Hepatocyte (in vitro differentiated cells): ENCODE measurements at regions not wholly inside any gene's neighbourhood (a gene's known extent, or its start where the extent isn't known, plus 50 kb on each side); places are given as distances from the start of the nearest gene placed in this dataset.

ENCODE experiments used
- DNase-seq: peaks from one replicate; pipeline ENCODE4 v3.0.0-alpha.2; 2016; ENCODE audit warnings: low spot score
- H2AFZ ChIP-seq: fragments of 200-600 bp; sonication (generic); 2 replicates; pipeline ENCODE4 v1.6.0; 2016; ENCODE audit warnings: antibody characterized with exemption, mild to moderate bottlenecking
- H3K27ac ChIP-seq: fragments of 200-600 bp; sonication (generic); 2 replicates; pipeline ENCODE4 v1.5.1; 2016; ENCODE audit warnings: mild to moderate bottlenecking
- H3K27me3 ChIP-seq: fragments of 200-600 bp; sonication (generic); 2 replicates; pipeline ENCODE4 v1.6.1; 2016
- H3K36me3 ChIP-seq: fragments of 200-600 bp; sonication (generic); replicated peaks from 2 replicates; pipeline ENCODE4 v1.5.1; 2016; ENCODE audit warnings: low read depth; ENCODE audit not compliant: insufficient read depth
- H3K4me1 ChIP-seq: fragments of 200-600 bp; sonication (generic); 2 replicates; pipeline ENCODE4 v1.5.1; 2016; ENCODE audit warnings: mild to moderate bottlenecking, moderate library complexity; ENCODE audit not compliant: insufficient read depth
- H3K4me2 ChIP-seq: fragments of 200-600 bp; sonication (generic); 2 replicates; pipeline ENCODE4 v1.6.0; 2016
- H3K4me3 ChIP-seq: fragments of 200-600 bp; sonication (generic); 2 replicates; pipeline ENCODE4 v1.5.1; 2016; ENCODE audit warnings: mild to moderate bottlenecking
- H3K79me2 ChIP-seq: fragments of 200-600 bp; sonication (generic); 2 replicates; pipeline ENCODE4 v1.6.0; 2017; ENCODE audit warnings: mild to moderate bottlenecking
- H3K9me2 ChIP-seq: fragments of 200-600 bp; sonication (generic); replicated peaks from 2 replicates; pipeline ENCODE4 v1.6.0; 2017; ENCODE audit warnings: mild to moderate bottlenecking; ENCODE audit not compliant: insufficient read depth
- H3K9me3 ChIP-seq: fragments of 200-600 bp; sonication (generic); 2 replicates; pipeline ENCODE4 v1.5.1; 2016; ENCODE audit warnings: low read depth, mild to moderate bottlenecking
- H4K20me1 ChIP-seq: fragments of 200-600 bp; sonication (generic); 2 replicates; pipeline ENCODE4 v1.6.0; 2016; ENCODE audit warnings: mild to moderate bottlenecking; ENCODE audit not compliant: insufficient read depth, poor library complexity, severe bottlenecking
- CTCF ChIP-seq: fragments of 200-600 bp; sonication (generic); IDR thresholded peaks from 2 replicates; pipeline ENCODE4 v1.5.1; 2016; ENCODE audit warnings: antibody characterized with exemption, mild to moderate bottlenecking; ENCODE audit not compliant: poor library complexity
- EZH2 ChIP-seq: fragments of 200-600 bp; sonication (generic); IDR thresholded peaks from 2 replicates; pipeline ENCODE4 v1.6.1; 2016; ENCODE audit warnings: antibody characterized with exemption, mild to moderate bottlenecking, borderline replicate concordance
- EZH2phosphoT487 ChIP-seq: fragments of 200-600 bp; sonication (generic); IDR thresholded peaks from one replicate; pipeline ENCODE4 v1.6.1; 2018; ENCODE audit warnings: antibody characterized with exemption, mild to moderate bottlenecking, low read depth, moderate library complexity; ENCODE audit not compliant: unreplicated experiment, severe bottlenecking
- WGBS: methylation state at CpG from one replicate; pipeline ENCODE4 v1.1.6; 2016; ENCODE audit warnings: low lambda C conversion rate; ENCODE audit errors: missing lambda C conversion rate; 5-methylcytosine and 5-hydroxymethylcytosine counted together

DNA sequence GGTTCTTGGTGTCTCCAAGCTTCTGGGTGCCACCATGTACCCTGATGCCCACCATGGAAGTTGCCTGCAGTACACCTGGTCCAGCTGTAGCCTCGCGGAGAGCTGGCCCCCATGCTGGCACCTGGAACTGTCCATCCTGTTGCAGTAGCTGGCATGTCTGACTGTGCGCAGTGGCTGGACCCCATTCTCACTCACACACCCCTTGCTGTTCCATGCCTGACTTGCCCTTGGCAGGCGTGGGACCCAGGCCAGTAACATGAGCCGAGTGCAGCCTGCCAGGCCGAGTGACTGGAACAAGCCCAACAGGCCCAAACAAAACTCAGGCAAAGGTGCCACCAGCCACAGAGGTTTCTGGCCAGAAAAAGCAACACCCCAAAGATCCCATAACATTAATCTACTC, 73.8 kb downstream of the NEURL3 start:
- Histone ChIP-seq H3K9me2 (no peaks in the 10 kb centered on the region), H2AFZ (no peak overlapping the region), H3K27me3 (no peaks in the 10 kb centered on the region), H3K36me3 (no peaks in the 10 kb centered on the region), H3K4me2 (no peak overlapping the region), H4K20me1 (no peaks in the 10 kb centered on the region), H3K79me2 (no peaks in the 10 kb centered on the region), H3K4me3 (no peak overlapping the region), H3K9me3 (no peaks in the 10 kb centered on the region), H3K27ac (no peak overlapping the region), H3K4me1 (no peaks in the 10 kb centered on the region)
- WGBS, result 85% methylated on average over 6 of the region's 6 CpGs
- TF ChIP-seq EZH2, result no peak
- no peak for TF ChIP-seq EZH2phosphoT487
- no peak for TF ChIP-seq CTCF
- no peak for DNase-seq

DNA sequence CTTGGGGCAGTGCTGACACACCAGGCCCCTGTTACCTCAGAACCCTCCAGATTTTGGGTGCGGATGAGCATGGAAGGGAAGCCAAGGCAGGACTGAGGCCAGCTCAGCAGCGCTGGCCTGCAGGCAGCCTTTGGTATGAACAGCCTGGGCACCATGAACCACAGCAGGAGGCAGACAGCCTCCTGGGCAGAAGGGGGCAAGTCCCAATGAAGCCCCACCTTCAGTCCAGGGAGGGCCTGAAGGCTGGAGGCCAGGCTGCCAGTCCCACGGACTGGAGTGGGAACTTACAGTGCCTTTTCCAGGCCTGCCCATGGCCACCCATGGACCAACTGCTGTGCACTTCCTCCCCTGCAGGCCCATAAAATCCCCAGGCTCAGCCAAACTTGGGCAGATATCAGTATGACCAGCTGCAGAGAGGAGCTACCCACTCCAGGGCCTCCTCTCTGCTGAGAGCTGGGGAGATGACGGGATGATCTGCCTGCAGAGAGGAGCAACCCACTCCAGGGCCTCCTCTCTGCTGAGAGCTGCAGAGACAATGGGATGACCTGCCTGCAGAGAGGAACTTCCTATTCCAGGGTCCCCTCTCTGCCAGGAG, 74.7 kb downstream of the NEURL3 start:
- H3K27me3 ChIP-seq, result no peaks in the 10 kb centered on the region
- DNase-seq, result no peak
- no peaks in the 10 kb centered on the region for H3K4me1 ChIP-seq
- no peak for TF ChIP-seq CTCF
- TF ChIP-seq EZH2phosphoT487, result no peak
- H4K20me1 ChIP-seq, result no peaks in the 10 kb centered on the region
- H3K27ac ChIP-seq, result no peak overlapping the region
- no peak overlapping the region for H3K4me2 ChIP-seq
- no peak overlapping the region for H3K4me3 ChIP-seq
- no peaks in the 10 kb centered on the region for H3K9me3 ChIP-seq
- WGBS, result 93% methylated on average over 4 of the region's 4 CpGs
- H3K9me2 ChIP-seq, result no peaks in the 10 kb centered on the region
- H2AFZ ChIP-seq, result no peak overlapping the region
- H3K36me3 ChIP-seq, result no peaks in the 10 kb centered on the region
- no peaks in the 10 kb centered on the region for H3K79me2 ChIP-seq

- H3K27ac ChIP-seq, result no peak overlapping the region
- H3K36me3 ChIP-seq, result no peaks in the 10 kb centered on the region
- no peak overlapping the region for H3K4me3 ChIP-seq
- no peaks in the 10 kb centered on the region for H3K79me2 ChIP-seq
- H3K4me1 ChIP-seq, result no peaks in the 10 kb centered on the region
- no peaks in the 10 kb centered on the region for H3K27me3 ChIP-seq
- DNase-seq, result peak; percentile 51
- no peaks in the 10 kb centered on the region for H4K20me1 ChIP-seq
- no peaks in the 10 kb centered on the region for H3K9me2 ChIP-seq
- WGBS, result 47% methylated on average over 1 of the region's 1 CpG
- no peak overlapping the region for H3K4me2 ChIP-seq
- no peak overlapping the region for H2AFZ ChIP-seq
- H3K9me3 ChIP-seq, result no peaks in the 10 kb centered on the region
- TF ChIP-seq EZH2 (no peak), EZH2phosphoT487 (no peak), CTCF (no peak)
Observed at GRCh38 chr2:96427917-96428316, 77.2 kb downstream of the NEURL3 start.

DNA sequence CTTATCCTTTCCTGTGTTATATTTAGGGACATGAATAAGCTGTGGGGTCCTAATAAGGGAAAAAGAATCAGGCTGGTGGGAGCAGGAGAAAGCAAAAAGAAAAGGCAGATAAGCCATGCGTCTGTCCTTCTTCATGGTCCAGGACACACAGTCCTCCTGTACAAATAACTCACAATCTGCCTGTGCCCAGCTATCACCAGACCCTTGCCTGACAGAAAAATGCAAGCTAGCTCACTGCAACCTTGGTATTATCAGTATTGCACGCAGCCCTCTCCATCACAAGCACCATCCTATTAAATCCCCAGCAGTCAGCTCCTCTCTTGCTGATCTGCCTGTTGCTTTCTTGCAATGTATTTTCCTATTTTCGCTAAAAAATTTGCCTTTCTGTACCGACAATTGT, 78.0 kb downstream of the NEURL3 start:
- no peaks in the 10 kb centered on the region for H3K9me2 ChIP-seq
- no peak overlapping the region for H3K27ac ChIP-seq
- H3K4me1 ChIP-seq, result no peaks in the 10 kb centered on the region
- no peaks in the 10 kb centered on the region for H3K36me3 ChIP-seq
- no peaks in the 10 kb centered on the region for H3K27me3 ChIP-seq
- H4K20me1 ChIP-seq, result no peaks in the 10 kb centered on the region
- H2AFZ ChIP-seq, result no peak overlapping the region
- TF ChIP-seq CTCF (no peak), EZH2phosphoT487 (no peak), EZH2 (no peak)
- DNase-seq, result no peak
- no peaks in the 10 kb centered on the region for H3K79me2 ChIP-seq
- no peak overlapping the region for H3K4me2 ChIP-seq
- WGBS, result 86% methylated on average over 4 of the region's 4 CpGs
- no peak overlapping the region for H3K4me3 ChIP-seq
- no peaks in the 10 kb centered on the region for H3K9me3 ChIP-seq
